Trophoblast cell (in vitro differentiated cells and primary cell): ENCODE measurements at regions not wholly inside any gene's neighbourhood (a gene's known extent, or its start where the extent isn't known, plus 50 kb on each side); places are given as distances from the start of the nearest gene placed in this dataset.

Source experiments
- DNase-seq, 2 donors: peaks; one replicate each; pipeline ENCODE4 v3.0.0-alpha.2; 2016
- H2AFZ ChIP-seq: 2 replicates; pipeline ENCODE4 v1.6.1; 2013; ENCODE audit warnings: low read length, moderate library complexity, mild to moderate bottlenecking; ENCODE audit not compliant: insufficient read depth, poor library complexity
- H2AK5ac ChIP-seq: 2 replicates; pipeline ENCODE4 v1.6.1; 2013; ENCODE audit warnings: mild to moderate bottlenecking, low read length
- H2BK120ac ChIP-seq: 2 replicates; pipeline ENCODE4 v1.6.1; 2013; ENCODE audit warnings: low read length, mild to moderate bottlenecking, moderate library complexity; ENCODE audit not compliant: insufficient read depth, poor library complexity
- H2BK12ac ChIP-seq: 2 replicates; pipeline ENCODE4 v1.6.1; 2013; ENCODE audit warnings: mild to moderate bottlenecking, low read length, moderate library complexity
- H2BK5ac ChIP-seq: 2 replicates; pipeline ENCODE4 v1.6.1; 2013; ENCODE audit warnings: low read length, low read depth, moderate library complexity, mild to moderate bottlenecking; ENCODE audit not compliant: poor library complexity
- H3K14ac ChIP-seq: 2 replicates; pipeline ENCODE4 v1.6.1; 2013; ENCODE audit warnings: mild to moderate bottlenecking, low read length
- H3K18ac ChIP-seq: 2 replicates; pipeline ENCODE4 v1.6.1; 2013; ENCODE audit warnings: mild to moderate bottlenecking, low read length
- H3K23ac ChIP-seq: 2 replicates; pipeline ENCODE4 v1.6.1; 2013; ENCODE audit warnings: low read length
- H3K27ac ChIP-seq: 2 replicates; pipeline ENCODE4 v1.5.1; 2013; ENCODE audit warnings: low read depth, mild to moderate bottlenecking, inconsistent platforms, low read length, moderate library complexity
- H3K27me3 ChIP-seq: 2 replicates; pipeline ENCODE4 v1.6.1; 2013; ENCODE audit warnings: inconsistent platforms, mild to moderate bottlenecking, low read length, moderate library complexity; ENCODE audit not compliant: insufficient read depth
- H3K36me3 ChIP-seq, 2 experiments: 1 replicate in 1 of 2; 2 replicates in 1 of 2; pipeline ENCODE4 v1.6.1; 2013; ENCODE audit warnings: low read length in 2 of 2, mild to moderate bottlenecking in 2 of 2, moderate library complexity in 1 of 2; ENCODE audit not compliant: insufficient read depth in 2 of 2, control insufficient read depth in 1 of 2
- H3K4ac ChIP-seq: 2 replicates; pipeline ENCODE4 v1.6.1; 2013; ENCODE audit warnings: low read depth, mild to moderate bottlenecking, low read length, moderate library complexity
- H3K4me1 ChIP-seq, 2 experiments: 1 replicate in 1 of 2; 2 replicates in 1 of 2; pipeline ENCODE4 v1.6.1; 2013; ENCODE audit warnings: low read length in 2 of 2, mild to moderate bottlenecking in 2 of 2, moderate library complexity in 1 of 2; ENCODE audit not compliant: insufficient read depth in 2 of 2, control insufficient read depth in 1 of 2
- H3K4me2 ChIP-seq: 2 replicates; pipeline ENCODE4 v1.6.1; 2013; ENCODE audit warnings: inconsistent platforms, mild to moderate bottlenecking, low read length, moderate library complexity
- H3K4me3 ChIP-seq: 2 replicates; pipeline ENCODE4 v1.5.1; 2013; ENCODE audit warnings: mild to moderate bottlenecking, low read depth, low read length, inconsistent platforms
- H3K79me1 ChIP-seq: one replicate; pipeline ENCODE4 v1.6.1; 2013; ENCODE audit warnings: low read length
- H3K79me2 ChIP-seq: 2 replicates; pipeline ENCODE4 v1.6.1; 2013; ENCODE audit warnings: low read length, mild to moderate bottlenecking; ENCODE audit not compliant: control insufficient read depth, insufficient read depth, poor library complexity
- H3K9ac ChIP-seq: 2 replicates; pipeline ENCODE4 v1.6.1; 2013; ENCODE audit warnings: mild to moderate bottlenecking, low read length
- H3K9me3 ChIP-seq: 2 replicates; pipeline ENCODE4 v1.6.1; 2013; ENCODE audit warnings: low read depth, mild to moderate bottlenecking, control low read depth, inconsistent platforms, low read length; ENCODE audit not compliant: insufficient read depth
- H4K12ac ChIP-seq: 2 replicates; pipeline ENCODE4 v1.6.1; 2013; ENCODE audit warnings: low read depth, mild to moderate bottlenecking, low read length, moderate library complexity
- H4K8ac ChIP-seq: 2 replicates; pipeline ENCODE4 v1.6.1; 2013; ENCODE audit warnings: low read depth, mild to moderate bottlenecking, low read length, moderate library complexity
- H4K91ac ChIP-seq: one replicate; pipeline ENCODE4 v1.6.1; 2013; ENCODE audit warnings: low read depth, mild to moderate bottlenecking, low read length, moderate library complexity
- WGBS: extraction: QIAGEN DNeasy Blood & Tissue Kit; methylation state at CpG from one replicate; pipeline ENCODE4 v1.1.7; 2013; ENCODE audit warnings: missing lambda C conversion rate; ENCODE audit not compliant: insufficient read length, insufficient coverage; ENCODE audit errors: extremely low coverage; 5-methylcytosine and 5-hydroxymethylcytosine counted together

GRCh38 chr2:121038031-121038430 lies 247.0 kb downstream of the TFCP2L1 start:
- Histone ChIP-seq H2BK120ac (no peak overlapping the region), H3K23ac (no peak overlapping the region), H3K79me1 (no peaks in the 10 kb centered on the region), H3K18ac (no peak overlapping the region), H3K4me2 (no peak overlapping the region), H4K91ac (no peak overlapping the region), H2BK5ac (no peak overlapping the region), H3K9me3 (peaks cover 2% of the 10 kb centered on the region), H3K4me3 (no peak overlapping the region), H3K27ac (no peak overlapping the region), H2AK5ac (no peak overlapping the region), H3K36me3 (no peaks in the 10 kb centered on the region), H3K27me3 (no peaks in the 10 kb centered on the region), H3K14ac (no peak overlapping the region), H2BK12ac (no peak overlapping the region), H3K4ac (no peak overlapping the region), H4K12ac (no peak overlapping the region), H3K9ac (no peak overlapping the region), H2AFZ (no peak overlapping the region), H3K4me1 (no peaks in the 10 kb centered on the region), H3K79me2 (no peaks in the 10 kb centered on the region), H4K8ac (no peak overlapping the region)
- no CpG with 5 or more reads among the region's 7 CpGs for WGBS
- no peak for DNase-seq

GRCh38 chr2:121038431-121038830 lies 246.6 kb downstream of the TFCP2L1 start:
- WGBS: no CpG with 5 or more reads among the region's 5 CpGs
- H3K4me1 ChIP-seq: no peaks in the 10 kb centered on the region
- no peak for DNase-seq

GRCh38 chr2:121038891-121039616 lies 245.9 kb downstream of the TFCP2L1 start:
- Histone ChIP-seq H3K9ac (no peak overlapping the region), H3K79me1 (no peaks in the 10 kb centered on the region), H3K18ac (no peak overlapping the region), H2BK12ac (no peak overlapping the region), H3K4me2 (no peak overlapping the region), H3K27me3 (peaks cover 3% of the 10 kb centered on the region), H3K4me1 (no peaks in the 10 kb centered on the region), H3K4me3 (no peak overlapping the region), H3K79me2 (no peaks in the 10 kb centered on the region), H4K12ac (no peak overlapping the region), H3K14ac (no peak overlapping the region), H3K4ac (no peak overlapping the region), H2BK120ac (no peak overlapping the region), H3K23ac (no peak overlapping the region), H3K9me3 (peaks cover 2% of the 10 kb centered on the region), H2BK5ac (no peak overlapping the region), H3K27ac (no peak overlapping the region), H4K8ac (no peak overlapping the region), H2AFZ (no peak overlapping the region), H3K36me3 (no peaks in the 10 kb centered on the region), H2AK5ac (no peak overlapping the region), H4K91ac (no peak overlapping the region)
- WGBS: no CpG with 5 or more reads among the region's 8 CpGs
- no peak for DNase-seq

More at GRCh38 chr2:121038431-121038830, 246.6 kb downstream of the TFCP2L1 start:
- no peak overlapping the region for H2BK5ac ChIP-seq
- H4K8ac ChIP-seq: no peak overlapping the region
- no peak overlapping the region for H3K27ac ChIP-seq
- no peak overlapping the region for H4K12ac ChIP-seq
- no peak overlapping the region for H4K91ac ChIP-seq
- H3K9me3 ChIP-seq: peaks cover 2% of the 10 kb centered on the region
- H3K23ac ChIP-seq: no peak overlapping the region
- H2BK120ac ChIP-seq: no peak overlapping the region
- H3K4me3 ChIP-seq: no peak overlapping the region
- H3K36me3 ChIP-seq: no peaks in the 10 kb centered on the region
- H3K4ac ChIP-seq: no peak overlapping the region
- H3K79me1 ChIP-seq: no peaks in the 10 kb centered on the region
- no peak overlapping the region for H2AK5ac ChIP-seq
- H2BK12ac ChIP-seq: no peak overlapping the region
- no peak overlapping the region for H3K14ac ChIP-seq
- no peak overlapping the region for H2AFZ ChIP-seq
- H3K9ac ChIP-seq: no peak overlapping the region
- H3K79me2 ChIP-seq: no peaks in the 10 kb centered on the region
- no peak overlapping the region for H3K18ac ChIP-seq
- H3K27me3 ChIP-seq: no peaks in the 10 kb centered on the region
- no peak overlapping the region for H3K4me2 ChIP-seq

- H3K27ac ChIP-seq: no peak overlapping the region
- H3K4me1 ChIP-seq: no peaks in the 10 kb centered on the region
- WGBS: no CpG with 5 or more reads among the region's 3 CpGs
- no peak for DNase-seq
- H2AFZ ChIP-seq: no peak overlapping the region
- no peaks in the 10 kb centered on the region for H3K36me3 ChIP-seq
- H3K14ac ChIP-seq: no peak overlapping the region
- H3K23ac ChIP-seq: no peak overlapping the region
- no peaks in the 10 kb centered on the region for H3K79me1 ChIP-seq
- H4K12ac ChIP-seq: no peak overlapping the region
- no peak overlapping the region for H3K9ac ChIP-seq
- H2BK120ac ChIP-seq: no peak overlapping the region
- H3K4me2 ChIP-seq: no peak overlapping the region
- H3K4me3 ChIP-seq: no peak overlapping the region
- peaks cover 3% of the 10 kb centered on the region for H3K27me3 ChIP-seq
- no peak overlapping the region for H2AK5ac ChIP-seq
- no peak overlapping the region for H4K91ac ChIP-seq
- no peak overlapping the region for H2BK5ac ChIP-seq
- H3K18ac ChIP-seq: no peak overlapping the region
- H2BK12ac ChIP-seq: no peak overlapping the region
- H3K4ac ChIP-seq: no peak overlapping the region
- peaks cover 2% of the 10 kb centered on the region for H3K9me3 ChIP-seq
- no peak overlapping the region for H4K8ac ChIP-seq
- no peaks in the 10 kb centered on the region for H3K79me2 ChIP-seq
Measured at GRCh38 chr2:121039679-121040078, 245.3 kb downstream of the TFCP2L1 start.
